DOHH2 (cell line): ENCODE measurements at regions not wholly inside any gene's neighbourhood (a gene's known extent, or its start where the extent isn't known, plus 50 kb on each side); places are given as distances from the start of the nearest gene placed in this dataset.
A peak's percentile ranks its signal among the peaks of the same experiment; 100 is the strongest.

Experiments used
- H3F3A ChIP-seq: fragments of 200-600 bp; sonication (generic), shearing (Covaris generic); 2 replicates; pipeline ENCODE4 v1.6.0; 2016; ENCODE audit warnings: antibody characterized with exemption, mild to moderate bottlenecking; ENCODE audit not compliant: control insufficient read depth, insufficient read depth
- H3K27ac ChIP-seq: fragments of 200-600 bp; sonication (generic); 2 replicates; pipeline ENCODE4 v1.5.1; 2014; ENCODE audit warnings: low read depth, mild to moderate bottlenecking, low read length, moderate library complexity
- H3K27me3 ChIP-seq: fragments of 200-600 bp; sonication (generic); 2 replicates; pipeline ENCODE4 v1.6.1; 2014; ENCODE audit warnings: mild to moderate bottlenecking, low read length, mixed read lengths; ENCODE audit not compliant: control insufficient read depth
- H3K36me3 ChIP-seq: fragments of 200-600 bp; sonication (generic); 2 replicates; pipeline ENCODE4 v1.6.1; 2014; ENCODE audit warnings: mild to moderate bottlenecking, low read length, moderate library complexity, mixed read lengths; ENCODE audit not compliant: control insufficient read depth
- H3K4me1 ChIP-seq: fragments of 200-600 bp; sonication (generic); 2 replicates; pipeline ENCODE4 v1.6.1; 2014; ENCODE audit warnings: mild to moderate bottlenecking, low read length, mixed read lengths; ENCODE audit not compliant: control insufficient read depth
- H3K4me2 ChIP-seq: fragments of 200-600 bp; sonication (generic); 2 replicates; pipeline ENCODE4 v1.6.0; 2014; ENCODE audit warnings: mild to moderate bottlenecking, low read length, moderate library complexity
- H3K4me3 ChIP-seq: fragments of 200-600 bp; sonication (generic); 2 replicates; pipeline ENCODE4 v1.5.1; 2014; ENCODE audit warnings: mild to moderate bottlenecking, low read length, mixed read lengths
- H3K79me2 ChIP-seq: fragments of 200-600 bp; sonication (generic); 2 replicates; pipeline ENCODE4 v1.6.1; 2014; ENCODE audit warnings: mild to moderate bottlenecking, low read length, mixed read lengths; ENCODE audit not compliant: control insufficient read depth
- H3K9me2 ChIP-seq: fragments of 200-600 bp; sonication (generic); replicated peaks from 2 replicates; pipeline ENCODE4 v1.6.1; 2014; ENCODE audit warnings: mild to moderate bottlenecking, low read length, mixed read lengths; ENCODE audit not compliant: control insufficient read depth
- H3K9me3 ChIP-seq: fragments of 200-600 bp; sonication (generic); 2 replicates; pipeline ENCODE4 v1.6.1; 2014; ENCODE audit warnings: antibody characterized with exemption, low read length, mixed read lengths; ENCODE audit not compliant: control insufficient read depth, insufficient read depth
- H4K20me1 ChIP-seq: fragments of 200-600 bp; sonication (generic); 2 replicates; pipeline ENCODE4 v1.6.0; 2014; ENCODE audit warnings: low read depth, mild to moderate bottlenecking, antibody characterized with exemption, low read length, moderate library complexity; ENCODE audit not compliant: control insufficient read depth, insufficient read depth
- CTCF ChIP-seq: fragments of 200-600 bp; sonication (generic); IDR thresholded peaks from one replicate; pipeline ENCODE4 v1.5.1; 2014; ENCODE audit warnings: antibody characterized with exemption, mild to moderate bottlenecking, low read depth, low read length; ENCODE audit not compliant: poor library complexity, severe bottlenecking
- EZH2phosphoT487 ChIP-seq: fragments of 200-600 bp; sonication (generic); IDR thresholded peaks from 2 replicates; pipeline ENCODE4 v1.6.1; 2017; ENCODE audit warnings: borderline replicate concordance, mild to moderate bottlenecking, antibody characterized with exemption, low read length, moderate library complexity, mixed read lengths

- no peak overlapping the region for H3K4me3 ChIP-seq
- no peaks in the 10 kb centered on the region for H3K79me2 ChIP-seq
- no peaks in the 10 kb centered on the region for H3K9me3 ChIP-seq
- TF ChIP-seq EZH2phosphoT487 (no peak), CTCF (no peak)
- H3K4me2 ChIP-seq: no peak overlapping the region
- H3K9me2 ChIP-seq: no peaks in the 10 kb centered on the region
- peaks cover 15% of the 10 kb centered on the region for H3K4me1 ChIP-seq
- no peaks in the 10 kb centered on the region for H3K27me3 ChIP-seq
- no peak overlapping the region for H3K27ac ChIP-seq
- no peaks in the 10 kb centered on the region for H4K20me1 ChIP-seq
- H3F3A ChIP-seq: no peaks in the 10 kb centered on the region
- no peaks in the 10 kb centered on the region for H3K36me3 ChIP-seq
Measured at GRCh38 chr7:131143869-131144268, 183.8 kb upstream of the MKLN1 start.

GRCh38 chr7:131145026-131145425, 182.7 kb upstream of the MKLN1 start:
- Histone ChIP-seq H3K27ac (no peak overlapping the region), H3K79me2 (no peaks in the 10 kb centered on the region), H3K4me2 (no peak overlapping the region), H3K36me3 (no peaks in the 10 kb centered on the region), H3K9me3 (no peaks in the 10 kb centered on the region), H3K9me2 (no peaks in the 10 kb centered on the region), H3K27me3 (no peaks in the 10 kb centered on the region), H3K4me3 (no peak overlapping the region), H3K4me1 (peaks cover 15% of the 10 kb centered on the region), H4K20me1 (no peaks in the 10 kb centered on the region), H3F3A (no peaks in the 10 kb centered on the region)
- no peak for TF ChIP-seq EZH2phosphoT487
- no peak for TF ChIP-seq CTCF

GRCh38 chr7:131145770-131146169, 181.9 kb upstream of the MKLN1 start:
- H3K4me3 ChIP-seq: no peak overlapping the region
- no peak overlapping the region for H3K4me2 ChIP-seq
- no peaks in the 10 kb centered on the region for H3K9me3 ChIP-seq
- H3F3A ChIP-seq: no peaks in the 10 kb centered on the region
- no peaks in the 10 kb centered on the region for H3K79me2 ChIP-seq
- no peaks in the 10 kb centered on the region for H3K9me2 ChIP-seq
- no peaks in the 10 kb centered on the region for H3K36me3 ChIP-seq
- H3K27ac ChIP-seq: no peak overlapping the region
- TF ChIP-seq EZH2phosphoT487: no peak
- peak; percentile 28 for TF ChIP-seq CTCF
- no peaks in the 10 kb centered on the region for H3K27me3 ChIP-seq
- peaks cover 15% of the 10 kb centered on the region for H3K4me1 ChIP-seq
- no peaks in the 10 kb centered on the region for H4K20me1 ChIP-seq

GRCh38 chr7:131147604-131148003, 180.1 kb upstream of the MKLN1 start:
- Histone ChIP-seq H3K27me3 (no peaks in the 10 kb centered on the region), H3K27ac (no peak overlapping the region), H3F3A (no peaks in the 10 kb centered on the region), H3K4me3 (no peak overlapping the region), H3K4me2 (no peak overlapping the region), H3K36me3 (no peaks in the 10 kb centered on the region), H4K20me1 (no peaks in the 10 kb centered on the region), H3K9me2 (no peaks in the 10 kb centered on the region), H3K9me3 (no peaks in the 10 kb centered on the region), H3K79me2 (no peaks in the 10 kb centered on the region), H3K4me1 (peaks cover 15% of the 10 kb centered on the region)
- TF ChIP-seq CTCF (no peak), EZH2phosphoT487 (no peak)
